ENCODE measurements at regions not wholly inside any gene's neighbourhood (a gene's known extent, or its start where the extent isn't known, plus 50 kb on each side); places are given as distances from the start of the nearest gene placed in this dataset.

GRCh38 chr22:49247194-49247924, 580.3 kb downstream of the BRD1 start:
- ChIA-PET POLR2A (no interaction called here), CTCF (ENCODE audit: low intra/inter-chr PET ratio, low total read pairs) (no interaction called here)
- Histone ChIP-seq H3K4me2 (ENCODE audit: low read depth, low read length) (no peak overlapping the region), H3K36me3 (replicated peaks in 1 of 2; ENCODE audit: control insufficient read depth in 1 of 2, insufficient read depth in 2 of 2, low read length in 2 of 2) (no peaks in the 10 kb centered on the region), H4K20me1 (ENCODE audit: insufficient read depth, low read length) (no peaks in the 10 kb centered on the region), H2AFZ (ENCODE audit: low read length) (no peak overlapping the region), H3K27ac (ENCODE audit: extremely low read length, insufficient read depth, low read length) (no peak overlapping the region), H3K79me2 (ENCODE audit: insufficient read depth, low read length) (no peaks in the 10 kb centered on the region), H3K9me3 (ENCODE audit: low read length) (no peaks in the 10 kb centered on the region), H3K9ac (ENCODE audit: insufficient read depth, low read depth, low read length) (no peak overlapping the region), H3K4me1 (ENCODE audit: insufficient read depth, low read length) (no peaks in the 10 kb centered on the region), H3K27me3 (ENCODE audit: control insufficient read depth in 1 of 2, insufficient read depth in 2 of 2, low read length in 2 of 2) (no peaks in the 10 kb centered on the region; a peak in 2 of 5 replicates), H3K4me3 (replicated peaks in 1 of 3; ENCODE audit: insufficient read depth in 1 of 3, low read depth in 2 of 3, low read length in 3 of 3) (no peak overlapping the region)
- no peak for DNase-seq (ENCODE audit: low spot score)
- intact Hi-C loops (cut with micrococcal nuclease; ENCODE audit: unreplicated experiment) = no loop called here
- WGBS (ENCODE audit: low lambda C conversion rate) = 50% methylated on average over 16 of the region's 18 CpGs
- no peak for FAIRE-seq
- no TSS peak for BruUV-seq (replicated peaks)
- ATAC-seq = no peak
- in situ Hi-C loops (cut with HindIII; ENCODE audit: extremely low pct_ligation_motif_present, low pct_unique_long_range_greater_than_20kb) = no loop called here
- TF ChIP-seq HNRNPL (IDR thresholded peaks at IDR 0.05; ENCODE audit: low read depth, low read length) = no peak
- TF ChIP-seq KLF6 (CRISPR knock-in tag; IDR thresholded peaks at IDR 0.05) = no peak
- TF ChIP-seq ZFP37 (CRISPR knock-in tag; IDR thresholded peaks at IDR 0.05; ENCODE audit: borderline replicate concordance) = no peak
- TF ChIP-seq MLLT10 (CRISPR knock-in tag; IDR thresholded peaks at IDR 0.05) = no peak
- TF ChIP-seq ZZZ3 (CRISPR knock-in tag; IDR thresholded peaks at IDR 0.05; ENCODE audit: borderline replicate concordance) = no peak
- no peak for TF ChIP-seq HOMEZ (CRISPR knock-in tag; IDR thresholded peaks at IDR 0.05; ENCODE audit: low read depth)
- no peak for TF ChIP-seq YY1 (IDR thresholded peaks at IDR 0.05; ENCODE audit: insufficient read depth, insufficient replicate concordance, low read depth, low read length)
- TF ChIP-seq JARID2 (CRISPR knock-in tag; IDR thresholded peaks at IDR 0.05; ENCODE audit: insufficient replicate concordance) = no peak
- TF ChIP-seq ZNF326 (CRISPR knock-in tag; IDR thresholded peaks at IDR 0.05; ENCODE audit: borderline replicate concordance) = no peak
- no peak for TF ChIP-seq NFE2L2 (IDR thresholded peaks at IDR 0.05; ENCODE audit: low read length)
- TF ChIP-seq KAT2B (IDR thresholded peaks at IDR 0.05; ENCODE audit: borderline replicate concordance, low read depth, low read length) = no peak
- no peak for TF ChIP-seq ATF4 (CRISPR knock-in tag; IDR thresholded peaks at IDR 0.05)
- no peak for TF ChIP-seq ETS1 (CRISPR knock-in tag; IDR thresholded peaks at IDR 0.05)
- TF ChIP-seq GLMP (CRISPR knock-in tag; IDR thresholded peaks at IDR 0.05; ENCODE audit: borderline replicate concordance) = no peak
- TF ChIP-seq SNAPC4 (CRISPR knock-in tag; IDR thresholded peaks at IDR 0.05) = no peak

Measured in HepG2 (cell line).